ENCODE measurements at regions not wholly inside any gene's neighbourhood (a gene's known extent, or its start where the extent isn't known, plus 50 kb on each side); places are given as distances from the start of the nearest gene placed in this dataset.

GRCh38 chr9:13992138-13993088 lies 321.5 kb downstream of the NFIB start:
- BruUV-seq (replicated peaks): no TSS peak
- H4K20me1 ChIP-seq (replicated peaks; ENCODE audit: control insufficient read depth, insufficient read depth, low read length): no peaks in the 10 kb centered on the region
- CTCF ChIA-PET (ENCODE audit: low intra/inter-chr PET ratio): no interaction called here
- in situ Hi-C loops (cut with MboI): no loop called here
- DNase-seq (ENCODE audit: extremely low read depth in 1 of 4, low spot score in 3 of 4): no peak
- TF ChIP-seq ILK (tag; IDR thresholded peaks at IDR 0.05; ENCODE audit: borderline replicate concordance, low read depth) (no peak), CREM (IDR thresholded peaks at IDR 0.05; ENCODE audit: low read depth) (no peak), ZNF586 (CRISPR knock-in tag; conservative IDR thresholded peaks at IDR 0.05) (no peak), MLX (CRISPR knock-in tag; conservative IDR thresholded peaks at IDR 0.05) (no peak), PHTF2 (CRISPR knock-in tag; IDR thresholded peaks at IDR 0.05) (no peak), ZNF146 (CRISPR knock-in tag; IDR thresholded peaks at IDR 0.05; ENCODE audit: unreplicated experiment) (no peak), ZNF311 (CRISPR knock-in tag; IDR thresholded peaks at IDR 0.05) (no peak), DMBX1 (CRISPR knock-in tag; IDR thresholded peaks at IDR 0.05; ENCODE audit: borderline replicate concordance) (no peak), PHB (CRISPR knock-in tag; IDR thresholded peaks at IDR 0.05) (no peak), E2F6 (IDR thresholded peaks at IDR 0.05; ENCODE audit: borderline replicate concordance in 1 of 2, extremely low read depth in 1 of 2, insufficient read depth in 1 of 2, insufficient read length in 1 of 2, low read depth in 1 of 2, low read length in 1 of 2, poor library complexity in 1 of 2, severe bottlenecking in 1 of 2) (no peak), HDGF (IDR thresholded peaks at IDR 0.05) (no peak), ZFP1 (CRISPR knock-in tag; IDR thresholded peaks at IDR 0.05) (no peak), POLR2AphosphoS5 (IDR thresholded peaks at IDR 0.05; ENCODE audit: control insufficient read depth, insufficient read depth, low read depth, low read length) (no peak), ZNF232 (CRISPR knock-in tag; IDR thresholded peaks at IDR 0.05) (no peak)
- TF ChIP-seq, protein P1, sequence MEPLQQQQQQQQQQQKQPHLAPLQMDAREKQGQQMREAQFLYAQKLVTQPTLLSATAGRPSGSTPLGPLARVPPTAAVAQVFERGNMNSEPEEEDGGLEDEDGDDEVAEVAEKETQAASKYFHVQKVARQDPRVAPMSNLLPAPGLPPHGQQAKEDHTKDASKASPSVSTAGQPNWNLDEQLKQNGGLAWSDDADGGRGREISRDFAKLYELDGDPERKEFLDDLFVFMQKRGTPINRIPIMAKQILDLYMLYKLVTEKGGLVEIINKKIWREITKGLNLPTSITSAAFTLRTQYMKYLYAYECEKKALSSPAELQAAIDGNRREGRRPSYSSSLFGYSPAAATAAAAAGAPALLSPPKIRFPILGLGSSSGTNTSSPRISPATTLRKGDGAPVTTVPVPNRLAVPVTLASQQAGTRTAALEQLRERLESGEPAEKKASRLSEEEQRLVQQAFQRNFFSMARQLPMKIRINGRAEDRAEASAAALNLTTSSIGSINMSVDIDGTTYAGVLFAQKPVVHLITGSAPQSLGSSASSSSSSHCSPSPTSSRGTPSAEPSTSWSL (CRISPR knock-in tag; IDR thresholded peaks at IDR 0.05; ENCODE audit: borderline replicate concordance): no peak
- POLR2A ChIA-PET: interaction anchor here (0.6 kb wide), 1 partner anchor 565 kb away, joined by 4 read pairs; no protein-coding TSS in a partner anchor
- WGBS (ENCODE audit: insufficient coverage, low coverage, missing lambda C conversion rate): 1% methylated on average over 7 of the region's 8 CpGs
- no peaks in the 10 kb centered on the region; a peak in 1 of 5 replicates for H3K27me3 ChIP-seq (ENCODE audit: control insufficient read depth in 2 of 2, insufficient read depth in 2 of 2, low read length in 2 of 2)
- H3K79me2 ChIP-seq (ENCODE audit: control insufficient read depth, insufficient read depth, low read length): no peaks in the 10 kb centered on the region
- H2AFZ ChIP-seq (ENCODE audit: low read depth, low read length): no peak overlapping the region
- no peak overlapping the region for H3K4me3 ChIP-seq
- no peak overlapping the region for H3K27ac ChIP-seq (ENCODE audit: extremely low read depth, low read depth, low read length)
- FAIRE-seq: no peak
- no peak overlapping the region for H3K4me2 ChIP-seq (ENCODE audit: insufficient read depth, low read length)
- H3K4me1 ChIP-seq (replicated peaks in 1 of 2; ENCODE audit: control insufficient read depth in 2 of 2, insufficient read depth in 2 of 2, low read length in 2 of 2): no peaks in the 10 kb centered on the region
- no peaks in the 10 kb centered on the region for H3K9me3 ChIP-seq (replicated peaks; ENCODE audit: control insufficient read depth, insufficient read depth, low read depth, low read length)
- no peak overlapping the region for H3K9ac ChIP-seq (ENCODE audit: insufficient read depth in 1 of 2, low read depth in 2 of 2, low read length in 2 of 2)
- no peaks in the 10 kb centered on the region for H3K36me3 ChIP-seq (ENCODE audit: control insufficient read depth, insufficient read depth, low read length)
- intact Hi-C loops (cut with micrococcal nuclease): no loop called here
- no peak for ATAC-seq
- H3K9me1 ChIP-seq (ENCODE audit: control insufficient read depth, insufficient read depth, low read length): no peaks in the 10 kb centered on the region

Data from K562 (cell line).